Endothelial cell of umbilical vein (primary cell): ENCODE measurements at regions not wholly inside any gene's neighbourhood (a gene's known extent, or its start where the extent isn't known, plus 50 kb on each side); places are given as distances from the start of the nearest gene placed in this dataset.

Source experiments
- BruUV-seq: library from RNA; stranded (reverse); fragments of 400-500 nt; replicated peaks from 2 replicates; lab custom pipeline; 2021; lab: Mats Ljungman, UMichigan
- CTCF ChIA-PET: fragments of 300-600, 350-600 bp; sonication (Branson Sonifier 250); formaldehyde crosslinking; loops from one replicate; lab custom pipeline; 2021; ENCODE audit warnings: antibody characterized with exemption, inconsistent platforms; lab: Charles Lee
- POLR2A ChIA-PET: fragments of 300-600, 350-600 bp; sonication (Branson Sonifier 250); formaldehyde crosslinking; loops from one replicate; lab custom pipeline; 2021; ENCODE audit warnings: antibody characterized with exemption, inconsistent platforms; lab: Charles Lee
- DNase-seq: peaks from one replicate; pipeline ENCODE4 v3.0.0-alpha.2; 2011; ENCODE audit warnings: low read depth, low spot score
- FAIRE-seq: peaks from 2 replicates; lab custom pipeline; 2011; peaks lifted over from hg19 to GRCh38; lab: Jason Lieb, UNC
- H2AFZ ChIP-seq: 2 replicates; pipeline ENCODE4 v1.6.0; 2012; ENCODE audit warnings: low read depth, low read length, control low read depth, inconsistent platforms
- H3K27ac ChIP-seq: 2 replicates; pipeline ENCODE4 v1.5.1; 2011; ENCODE audit warnings: low read depth, mild to moderate bottlenecking, control low read depth, low read length, moderate library complexity; ENCODE audit not compliant: insufficient read depth
- H3K27me3 ChIP-seq, 2 experiments: 2 replicates each; pipeline versions ENCODE4 v1.6.0 to v1.6.1; 2011; ENCODE audit warnings: low read length in 2 of 2, mixed read lengths in 1 of 2; ENCODE audit not compliant: control insufficient read depth in 2 of 2, insufficient read depth in 2 of 2
- H3K36me3 ChIP-seq, 2 experiments: 2 replicates in 1 of 2; 3 replicates in 1 of 2; pipeline ENCODE4 v1.5.1; 2011; ENCODE audit warnings: low read length in 2 of 2, mild to moderate bottlenecking in 1 of 2, moderate library complexity in 1 of 2; ENCODE audit not compliant: control insufficient read depth in 2 of 2, insufficient read depth in 2 of 2; ENCODE audit errors: extremely low read depth in 1 of 2
- H3K4me1 ChIP-seq: 3 replicates; pipeline ENCODE4 v1.5.1; 2011; ENCODE audit warnings: mild to moderate bottlenecking, low read length; ENCODE audit not compliant: control insufficient read depth, insufficient read depth; ENCODE audit errors: extremely low read depth
- H3K4me2 ChIP-seq: 2 replicates; pipeline ENCODE4 v1.6.1; 2011; ENCODE audit warnings: low read length, control low read depth, mixed read lengths; ENCODE audit not compliant: insufficient read depth
- H3K4me3 ChIP-seq, 3 experiments: fragments of 200-600 bp in 1 of 3; sonication (generic), shearing (Covaris generic) in 1 of 3; replicated peaks in 1 of 3; 2 replicates each; pipeline ENCODE4 v1.5.1; 2011 to 2016; ENCODE audit warnings: control low read depth in 3 of 3, low read length in 3 of 3, mild to moderate bottlenecking in 2 of 3, inconsistent platforms in 1 of 3, low read depth in 1 of 3, moderate library complexity in 1 of 3; ENCODE audit not compliant: insufficient read depth in 1 of 3
- H3K79me2 ChIP-seq: 2 replicates; pipeline ENCODE4 v1.6.0; 2012; ENCODE audit warnings: low read length, inconsistent platforms; ENCODE audit not compliant: control insufficient read depth, insufficient read depth
- H3K9ac ChIP-seq: replicated peaks from 2 replicates; pipeline ENCODE3; 2011; ENCODE audit warnings: low read length, control low read depth; ENCODE audit not compliant: insufficient read depth; ENCODE audit errors: extremely low read depth
- H3K9me1 ChIP-seq: replicated peaks from 3 replicates; pipeline ENCODE4 v1.6.0; 2011; ENCODE audit warnings: mild to moderate bottlenecking, low read length; ENCODE audit not compliant: control insufficient read depth, insufficient read depth; ENCODE audit errors: extremely low read depth
- H3K9me3 ChIP-seq: replicated peaks from 2 replicates; pipeline ENCODE4 v1.5.1; 2012; ENCODE audit warnings: low read length, inconsistent platforms; ENCODE audit not compliant: control insufficient read depth, insufficient read depth
- H4K20me1 ChIP-seq: replicated peaks from 2 replicates; pipeline ENCODE3; 2011; ENCODE audit warnings: mild to moderate bottlenecking, low read length; ENCODE audit not compliant: control insufficient read depth, insufficient read depth; ENCODE audit errors: extremely low read depth
- CTCF ChIP-seq, 2 donors: IDR thresholded peaks; 1 replicate in 1 of 2; 2 replicates in 1 of 2; pipeline ENCODE4 v1.5.1; 2011; ENCODE audit warnings: low read length in 2 of 2, mild to moderate bottlenecking in 2 of 2, moderate library complexity in 2 of 2, control low read depth in 1 of 2, inconsistent platforms in 1 of 2, low read depth in 1 of 2; ENCODE audit not compliant: insufficient read depth in 1 of 2; ENCODE audit errors: extremely low read depth in 1 of 2
- FOS ChIP-seq: IDR thresholded peaks from 2 replicates; pipeline ENCODE4 v1.6.1; 2011; ENCODE audit warnings: mild to moderate bottlenecking, low read length, moderate library complexity, borderline replicate concordance; ENCODE audit not compliant: insufficient read depth
- GATA2 ChIP-seq: IDR thresholded peaks from 2 replicates; pipeline ENCODE4 v1.7.0; 2011; ENCODE audit warnings: low read depth, mild to moderate bottlenecking, moderate library complexity, mixed read lengths, low read length; ENCODE audit not compliant: insufficient read length, insufficient read depth
- JUN ChIP-seq: IDR thresholded peaks from 2 replicates; pipeline ENCODE4 v1.6.1; 2011; ENCODE audit warnings: borderline replicate concordance, low read depth; ENCODE audit not compliant: insufficient read length, insufficient read depth
- MAX ChIP-seq: IDR thresholded peaks from 2 replicates; pipeline ENCODE4 v1.6.1; 2011; ENCODE audit not compliant: insufficient read depth, insufficient read length
- POLR2A ChIP-seq: IDR thresholded peaks from 2 replicates; pipeline ENCODE4 v1.6.1; 2012; ENCODE audit warnings: low read depth, mild to moderate bottlenecking, control low read depth, low read length
- dilution Hi-C: fragments of 300-500 bp; cut with MboI; formaldehyde crosslinking; loops from one replicate; pipeline ENCODE4 v1.15.0; 2019; ENCODE audit warnings: low sequenced_read_pairs; ENCODE audit not compliant: extremely low pct_ligation_motif_present
- intact Hi-C: fragments of 100-400 bp; cut with micrococcal nuclease; formaldehyde crosslinking; loops from one replicate; pipeline ENCODE4 v1.10.0; 2022

GRCh38 chr1:60971330-60971729, 111.0 kb upstream of the NFIA start:
- ChIA-PET CTCF (interaction anchor here (0.7 to 1.8 kb wide), 7 partner anchors 8 to 882 kb away, joined by 4 to 10 read pairs (median 6); no protein-coding TSS in a partner anchor), POLR2A (no interaction called here)
- H3K9me3 ChIP-seq = no peaks in the 10 kb centered on the region
- intact Hi-C loops = loop anchor here (2.0 kb wide), 3 partner anchors 71 to 1001 kb away; no protein-coding TSS in a partner anchor
- DNase-seq (no peak), FAIRE-seq (no peak)
- no peak overlapping the region for H2AFZ ChIP-seq
- H3K4me1 ChIP-seq = peaks cover 5% of the 10 kb centered on the region
- no peak for TF ChIP-seq MAX
- TF ChIP-seq FOS = no peak
- TF ChIP-seq POLR2A = no peak
- TF ChIP-seq GATA2 = no peak
- TF ChIP-seq JUN = no peak
- no peak for TF ChIP-seq CTCF (IDR thresholded peaks at IDR 0.05; ENCODE audit: extremely low read depth in 1 of 2, insufficient read depth in 1 of 2, low read depth in 1 of 2, low read length in 2 of 2)
- H4K20me1 ChIP-seq = no peaks in the 10 kb centered on the region
- H3K27ac ChIP-seq = no peak overlapping the region
- H3K27me3 ChIP-seq = no peaks in the 10 kb centered on the region
- no peaks in the 10 kb centered on the region for H3K36me3 ChIP-seq
- no peak overlapping the region for H3K4me2 ChIP-seq
- H3K9ac ChIP-seq = no peak overlapping the region
- no peak overlapping the region for H3K4me3 ChIP-seq
- no TSS peak for BruUV-seq
- no peaks in the 10 kb centered on the region for H3K9me1 ChIP-seq
- dilution Hi-C loops = no loop called here
- H3K79me2 ChIP-seq = no peaks in the 10 kb centered on the region
